ENCODE measurements at regions not wholly inside any gene's neighbourhood (a gene's known extent, or its start where the extent isn't known, plus 50 kb on each side); places are given as distances from the start of the nearest gene placed in this dataset.
A peak's percentile ranks its signal among the peaks of the same experiment; 100 is the strongest.
"Not testable (repeated sequence)": the region's sequence is repeated elsewhere in the genome, so short reads cannot be mapped to it uniquely, and the experiment has no call there.

- DNase-seq (ENCODE audit: insufficient read length, low spot score) = no peak
- FAIRE-seq = no peak
Observed at GRCh38 chr9:100700689-100701318, 122.9 kb downstream of the CAVIN4 start.

- FAIRE-seq (peak; percentile 70), DNase-seq (ENCODE audit: insufficient read length, low spot score) (peak; percentile 44)
Observed at GRCh38 chr9:100714372-100715099, 136.7 kb downstream of the CAVIN4 start.

GRCh38 chr9:100715100-100715380, 137.2 kb downstream of the CAVIN4 start:
- DNase-seq (ENCODE audit: insufficient read length, low spot score) = no peak
- no peak for FAIRE-seq

GRCh38 chr9:100718717-100719116, 140.8 kb downstream of the CAVIN4 start:
- no peak for FAIRE-seq

GRCh38 chr9:100720922-100721321, 143.0 kb downstream of the CAVIN4 start:
- FAIRE-seq (no peak), DNase-seq (ENCODE audit: insufficient read length, low spot score) (no peak)

More at GRCh38 chr9:100718717-100719116, 140.8 kb downstream of the CAVIN4 start:
- DNase-seq (ENCODE audit: insufficient read length, low spot score) = no peak

GRCh38 chr9:100724886-100725285, 147.0 kb downstream of the CAVIN4 start:
- FAIRE-seq (no peak), DNase-seq (ENCODE audit: insufficient read length, low spot score) (no peak)

- FAIRE-seq (no peak), DNase-seq (ENCODE audit: insufficient read length, low spot score) (no peak)
Observed at GRCh38 chr9:100725371-100725770, 147.5 kb downstream of the CAVIN4 start.

GRCh38 chr9:100729336-100729895, 151.5 kb downstream of the CAVIN4 start:
- FAIRE-seq = no peak
- DNase-seq (ENCODE audit: insufficient read length, low spot score) = no peak

GRCh38 chr9:100730086-100730485, 152.2 kb downstream of the CAVIN4 start:
- FAIRE-seq = no peak
- no peak for DNase-seq (ENCODE audit: insufficient read length, low spot score)

- DNase-seq (ENCODE audit: insufficient read length, low spot score) (no peak), FAIRE-seq (no peak)
Observed at GRCh38 chr9:100731038-100731556, 153.2 kb downstream of the CAVIN4 start.

- DNase-seq (ENCODE audit: insufficient read length, low spot score) = no peak
Observed at GRCh38 chr9:100731557-100731956, 153.7 kb downstream of the CAVIN4 start.

GRCh38 chr9:100739208-100739607, 161.3 kb downstream of the CAVIN4 start:
- no peak for FAIRE-seq
- DNase-seq (ENCODE audit: insufficient read length, low spot score) = no peak

More at GRCh38 chr9:100731557-100731956, 153.7 kb downstream of the CAVIN4 start:
- no peak for FAIRE-seq

- DNase-seq (ENCODE audit: insufficient read length, low spot score) = no peak
Observed at GRCh38 chr9:100739666-100740065, 161.8 kb downstream of the CAVIN4 start.

GRCh38 chr9:100748930-100749329, 171.1 kb downstream of the CAVIN4 start:
- DNase-seq (ENCODE audit: insufficient read length, low spot score); FAIRE-seq: not testable (repeated sequence)

More at GRCh38 chr9:100739666-100740065, 161.8 kb downstream of the CAVIN4 start:
- no peak for FAIRE-seq

- DNase-seq (ENCODE audit: insufficient read length, low spot score) (no peak), FAIRE-seq (no peak)
Observed at GRCh38 chr9:100756217-100756616, 178.3 kb downstream of the CAVIN4 start.

GRCh38 chr9:100759215-100759614, 181.3 kb downstream of the CAVIN4 start:
- FAIRE-seq = no peak
- no peak for DNase-seq (ENCODE audit: insufficient read length, low spot score)

- DNase-seq (ENCODE audit: insufficient read length, low spot score) (no peak), FAIRE-seq (no peak)
Observed at GRCh38 chr9:100761276-100761802, 183.5 kb downstream of the CAVIN4 start.

GRCh38 chr9:100774326-100774725, 196.4 kb downstream of the CAVIN4 start:
- DNase-seq (ENCODE audit: insufficient read length, low spot score) (no peak), FAIRE-seq (no peak)

- FAIRE-seq (no peak), DNase-seq (ENCODE audit: insufficient read length, low spot score) (no peak)
Observed at GRCh38 chr9:100774962-100775361, 197.1 kb downstream of the CAVIN4 start.

GRCh38 chr9:100775912-100776311, 198.0 kb downstream of the CAVIN4 start:
- FAIRE-seq (no peak), DNase-seq (ENCODE audit: insufficient read length, low spot score) (no peak)

- no peak for DNase-seq (ENCODE audit: insufficient read length, low spot score)
- no peak for FAIRE-seq
Observed at GRCh38 chr9:100784755-100785154, 206.9 kb downstream of the CAVIN4 start.

GRCh38 chr9:100785946-100786345, 208.1 kb downstream of the CAVIN4 start:
- no peak for DNase-seq (ENCODE audit: insufficient read length, low spot score)
- FAIRE-seq = no peak
